ENCODE measurements at regions not wholly inside any gene's neighbourhood (a gene's known extent, or its start where the extent isn't known, plus 50 kb on each side); places are given as distances from the start of the nearest gene placed in this dataset.

DNA sequence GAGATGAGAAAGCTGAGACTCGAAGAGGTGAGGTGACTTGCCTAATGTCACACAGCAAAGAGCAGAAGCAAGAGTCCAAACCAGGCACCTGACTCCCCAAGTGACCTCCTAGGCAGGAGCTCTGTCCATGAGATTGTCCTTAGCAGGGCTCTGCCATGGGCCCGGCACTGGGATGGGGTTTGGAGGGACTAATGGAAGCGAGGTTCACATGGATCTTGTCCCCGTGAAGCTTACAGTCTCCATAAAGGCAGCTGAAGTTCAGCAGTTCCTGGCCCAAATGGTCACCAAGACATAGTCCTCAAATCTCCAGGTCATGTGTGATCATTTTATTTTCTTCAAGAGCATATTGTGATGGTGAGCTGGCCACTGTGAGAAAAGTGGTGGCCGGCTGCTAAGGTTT, 57.0 kb upstream of the AFF3 start:
- no peaks in the 10 kb centered on the region for H3K79me2 ChIP-seq
- H3K27me3 ChIP-seq (ENCODE audit: control insufficient read depth, insufficient read depth, low read length), result no peaks in the 10 kb centered on the region
- no peak for TF ChIP-seq CTCF (IDR thresholded peaks at IDR 0.05)
- H3K9ac ChIP-seq, result no peak overlapping the region
- H3K4me2 ChIP-seq (ENCODE audit: low read length), result no peak overlapping the region
- no peak overlapping the region for H2AFZ ChIP-seq
- no peak overlapping the region for H3K4me3 ChIP-seq (ENCODE audit: low read depth, low read length)
- H3K9me3 ChIP-seq (ENCODE audit: control insufficient read depth, low read length), result no peaks in the 10 kb centered on the region
- H3K36me3 ChIP-seq (ENCODE audit: control insufficient read depth, insufficient read depth, low read length), result no peaks in the 10 kb centered on the region
- no peak overlapping the region for H3K27ac ChIP-seq
- peaks cover 15% of the 10 kb centered on the region for H3K4me1 ChIP-seq

GRCh38 chr2:100198461-100199230, 56.3 kb upstream of the AFF3 start:
- Histone ChIP-seq H3K9me3 (ENCODE audit: control insufficient read depth, low read length) (no peaks in the 10 kb centered on the region), H2AFZ (peak overlapping the region; percentile 89), H3K36me3 (ENCODE audit: control insufficient read depth, insufficient read depth, low read length) (no peaks in the 10 kb centered on the region), H3K4me3 (ENCODE audit: low read depth, low read length) (no peak overlapping the region), H3K4me2 (ENCODE audit: low read length) (no peak overlapping the region), H3K9ac (no peak overlapping the region), H3K27me3 (ENCODE audit: control insufficient read depth, insufficient read depth, low read length) (no peaks in the 10 kb centered on the region), H3K27ac (peak overlapping the region; percentile 77), H3K79me2 (no peaks in the 10 kb centered on the region), H3K4me1 (peaks cover 15% of the 10 kb centered on the region)
- no peak for TF ChIP-seq CTCF (IDR thresholded peaks at IDR 0.05)

GRCh38 chr2:100197631-100198153, 55.3 kb upstream of the AFF3 start:
- Histone ChIP-seq H3K36me3 (ENCODE audit: control insufficient read depth, insufficient read depth, low read length) (no peaks in the 10 kb centered on the region), H3K4me1 (peaks cover 15% of the 10 kb centered on the region), H3K9me3 (ENCODE audit: control insufficient read depth, low read length) (no peaks in the 10 kb centered on the region), H2AFZ (peak overlapping the region; percentile 89), H3K27ac (peak overlapping the region; percentile 77), H3K4me2 (ENCODE audit: low read length) (no peak overlapping the region), H3K79me2 (no peaks in the 10 kb centered on the region), H3K4me3 (ENCODE audit: low read depth, low read length) (no peak overlapping the region), H3K27me3 (ENCODE audit: control insufficient read depth, insufficient read depth, low read length) (no peaks in the 10 kb centered on the region), H3K9ac (no peak overlapping the region)
- TF ChIP-seq CTCF (IDR thresholded peaks at IDR 0.05), result no peak

- Histone ChIP-seq H3K4me1 (peaks cover 15% of the 10 kb centered on the region), H3K4me2 (ENCODE audit: low read length) (no peak overlapping the region), H3K79me2 (no peaks in the 10 kb centered on the region), H3K27ac (peak overlapping the region; percentile 77), H3K36me3 (ENCODE audit: control insufficient read depth, insufficient read depth, low read length) (no peaks in the 10 kb centered on the region), H3K4me3 (ENCODE audit: low read depth, low read length) (no peak overlapping the region), H3K9me3 (ENCODE audit: control insufficient read depth, low read length) (no peaks in the 10 kb centered on the region), H3K27me3 (ENCODE audit: control insufficient read depth, insufficient read depth, low read length) (no peaks in the 10 kb centered on the region), H2AFZ (peak overlapping the region; percentile 89), H3K9ac (no peak overlapping the region)
- TF ChIP-seq CTCF (IDR thresholded peaks at IDR 0.05), result no peak
Measured at GRCh38 chr2:100196786-100197494, 54.5 kb upstream of the AFF3 start.
